OCI-LY3 (cell line): ENCODE measurements at regions not wholly inside any gene's neighbourhood (a gene's known extent, or its start where the extent isn't known, plus 50 kb on each side); places are given as distances from the start of the nearest gene placed in this dataset.

Source experiments
- H2AFZ ChIP-seq: fragments of 200-600, 300-600 bp; shearing (Covaris generic); 2 replicates; pipeline ENCODE4 v1.6.0; 2014; ENCODE audit warnings: antibody characterized with exemption, low read depth, low read length
- H3K27ac ChIP-seq: fragments of 200-600, 300-600 bp; sonication (generic); 2 replicates; pipeline ENCODE4 v1.5.1; 2014; ENCODE audit warnings: mild to moderate bottlenecking, low read length, moderate library complexity, mixed read lengths
- H3K27me3 ChIP-seq: fragments of 200-600, 300-600 bp; sonication (generic); 2 replicates; pipeline ENCODE4 v1.6.1; 2014; ENCODE audit warnings: low read depth, low read length, mixed read lengths
- H3K36me3 ChIP-seq: fragments of 200-600, 300-600 bp; sonication (generic); replicated peaks from 2 replicates; pipeline ENCODE3; 2014; ENCODE audit warnings: low read depth, low read length, mixed read lengths
- H3K4me1 ChIP-seq: fragments of 300-600, 200-600 bp; sonication (generic); 2 replicates; pipeline ENCODE4 v1.6.1; 2014; ENCODE audit warnings: low read length, mixed read lengths
- H3K4me2 ChIP-seq: fragments of 200-600, 300-600 bp; sonication (generic); 2 replicates; pipeline ENCODE4 v1.6.1; 2014; ENCODE audit warnings: low read length, mixed read lengths
- H3K4me3 ChIP-seq: fragments of 300-600, 200-600 bp; sonication (generic); 2 replicates; pipeline ENCODE4 v1.5.1; 2014; ENCODE audit warnings: antibody characterized with exemption, mild to moderate bottlenecking, low read length, moderate library complexity
- H3K79me2 ChIP-seq: fragments of 300-600, 200-600 bp; shearing (Covaris generic); 2 replicates; pipeline ENCODE4 v1.6.1; 2014; ENCODE audit warnings: mild to moderate bottlenecking, low read length, mixed read lengths
- H3K9ac ChIP-seq: fragments of 300-600, 200-600 bp; shearing (Covaris generic); 2 replicates; pipeline ENCODE4 v1.6.0; 2014; ENCODE audit warnings: mild to moderate bottlenecking, low read length, moderate library complexity
- H3K9me3 ChIP-seq: fragments of 200-600, 300-600 bp; shearing (Covaris generic); 2 replicates; pipeline ENCODE4 v1.6.1; 2014; ENCODE audit warnings: low read length, mixed read lengths; ENCODE audit not compliant: insufficient read depth
- H4K20me1 ChIP-seq: fragments of 200-600, 300-600 bp; sonication (generic); 2 replicates; pipeline ENCODE4 v1.6.1; 2016; ENCODE audit warnings: low read length, mixed read lengths; ENCODE audit not compliant: insufficient read depth
- EZH2phosphoT487 ChIP-seq: fragments of 200-600 bp; shearing (Covaris generic); IDR thresholded peaks from 2 replicates; pipeline ENCODE4 v1.6.1; 2018; ENCODE audit warnings: antibody characterized with exemption, mixed run types, low read depth
- TF ChIP-seq, protein P1 (sequence below): fragments of 200-600, 300-600 bp; sonication (generic); IDR thresholded peaks from 2 replicates; pipeline ENCODE4 v1.5.1; 2014; ENCODE audit warnings: antibody characterized with exemption, low read length, low read depth

DNA sequence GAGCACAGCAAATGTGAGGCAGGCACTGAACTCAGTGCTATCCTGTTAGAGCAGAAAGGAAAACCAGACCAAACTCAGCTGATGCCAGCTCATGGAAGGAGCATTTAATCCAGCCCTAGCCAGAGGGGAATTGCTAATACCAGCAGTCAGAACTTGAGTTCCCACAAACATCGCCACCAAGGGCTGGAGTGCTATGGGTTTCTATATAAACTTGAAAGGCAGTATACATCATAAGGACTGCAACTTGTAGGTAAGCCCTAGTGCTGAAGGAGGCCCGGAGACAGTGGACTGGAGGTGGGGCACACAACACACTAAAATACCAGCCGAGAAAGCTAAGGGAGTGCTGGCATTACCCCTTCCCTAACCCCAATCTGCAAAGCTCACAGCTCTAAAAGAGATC is 440.2 kb downstream of the PRR32 start:
- Histone ChIP-seq H3K9ac (no peak overlapping the region), H3K79me2 (no peaks in the 10 kb centered on the region), H3K4me1 (no peaks in the 10 kb centered on the region), H3K4me2 (no peak overlapping the region), H3K36me3 (no peaks in the 10 kb centered on the region), H2AFZ (no peak overlapping the region), H3K9me3 (no peaks in the 10 kb centered on the region), H4K20me1 (no peaks in the 10 kb centered on the region), H3K27me3 (no peaks in the 10 kb centered on the region), H3K4me3 (no peak overlapping the region), H3K27ac (no peak overlapping the region)
- TF ChIP-seq, protein P1, sequence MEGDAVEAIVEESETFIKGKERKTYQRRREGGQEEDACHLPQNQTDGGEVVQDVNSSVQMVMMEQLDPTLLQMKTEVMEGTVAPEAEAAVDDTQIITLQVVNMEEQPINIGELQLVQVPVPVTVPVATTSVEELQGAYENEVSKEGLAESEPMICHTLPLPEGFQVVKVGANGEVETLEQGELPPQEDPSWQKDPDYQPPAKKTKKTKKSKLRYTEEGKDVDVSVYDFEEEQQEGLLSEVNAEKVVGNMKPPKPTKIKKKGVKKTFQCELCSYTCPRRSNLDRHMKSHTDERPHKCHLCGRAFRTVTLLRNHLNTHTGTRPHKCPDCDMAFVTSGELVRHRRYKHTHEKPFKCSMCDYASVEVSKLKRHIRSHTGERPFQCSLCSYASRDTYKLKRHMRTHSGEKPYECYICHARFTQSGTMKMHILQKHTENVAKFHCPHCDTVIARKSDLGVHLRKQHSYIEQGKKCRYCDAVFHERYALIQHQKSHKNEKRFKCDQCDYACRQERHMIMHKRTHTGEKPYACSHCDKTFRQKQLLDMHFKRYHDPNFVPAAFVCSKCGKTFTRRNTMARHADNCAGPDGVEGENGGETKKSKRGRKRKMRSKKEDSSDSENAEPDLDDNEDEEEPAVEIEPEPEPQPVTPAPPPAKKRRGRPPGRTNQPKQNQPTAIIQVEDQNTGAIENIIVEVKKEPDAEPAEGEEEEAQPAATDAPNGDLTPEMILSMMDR, result no peak

DNA sequence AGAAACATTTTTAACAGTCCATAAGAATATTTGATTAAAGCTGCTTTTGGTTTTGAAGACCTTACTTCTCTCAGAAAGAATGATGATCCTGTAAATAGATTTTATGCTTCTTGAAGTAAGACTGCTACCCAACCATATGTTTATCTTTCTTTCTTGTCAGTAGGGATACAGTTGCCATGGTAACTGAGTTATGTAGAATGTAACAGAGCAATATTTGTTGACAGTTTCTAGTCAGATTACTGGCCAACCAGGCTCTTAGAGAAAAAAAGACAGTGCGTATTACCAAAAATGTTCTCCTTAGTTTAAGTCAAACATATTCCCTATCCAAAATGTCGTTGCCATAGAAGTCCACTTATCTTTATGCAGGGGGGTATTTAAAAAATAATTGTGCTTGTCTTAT is 456.8 kb downstream of the PRR32 start:
- H3K4me1 ChIP-seq, result peaks cover 5% of the 10 kb centered on the region; the same call in 1 of the 2 replicates
- H4K20me1 ChIP-seq, result no peaks in the 10 kb centered on the region
- no peak overlapping the region for H3K27ac ChIP-seq
- no peaks in the 10 kb centered on the region for H3K79me2 ChIP-seq
- H3K36me3 ChIP-seq, result no peaks in the 10 kb centered on the region
- H3K4me3 ChIP-seq, result no peak overlapping the region
- TF ChIP-seq EZH2phosphoT487, result no peak
- TF ChIP-seq, protein P1, result no peak
- H3K9ac ChIP-seq, result no peak overlapping the region
- no peaks in the 10 kb centered on the region for H3K9me3 ChIP-seq
- no peak overlapping the region for H2AFZ ChIP-seq
- H3K27me3 ChIP-seq, result no peaks in the 10 kb centered on the region
- no peak overlapping the region for H3K4me2 ChIP-seq

DNA sequence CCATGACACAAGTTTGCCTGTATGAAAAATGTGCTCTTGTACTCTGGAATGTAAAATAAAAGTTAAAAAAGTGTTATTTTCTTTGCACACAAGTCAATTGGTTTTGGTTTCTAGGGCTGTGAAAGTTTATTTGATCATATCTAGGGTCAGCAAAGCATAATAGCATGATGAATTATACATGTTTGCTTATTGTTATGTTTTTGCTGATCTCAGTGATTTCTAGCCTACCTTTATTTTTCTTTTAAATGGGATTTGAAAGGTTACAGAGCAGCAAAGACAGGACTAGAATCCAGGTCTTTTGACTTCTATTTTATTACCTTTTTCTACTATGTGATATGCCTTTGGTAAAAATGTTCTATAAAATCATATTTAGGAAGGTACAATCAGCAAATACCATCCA is 481.0 kb downstream of the PRR32 start:
- H3K79me2 ChIP-seq, result no peaks in the 10 kb centered on the region
- no peaks in the 10 kb centered on the region for H3K27me3 ChIP-seq
- no peak overlapping the region for H3K9ac ChIP-seq
- H4K20me1 ChIP-seq, result no peaks in the 10 kb centered on the region
- no peak overlapping the region for H3K27ac ChIP-seq
- no peaks in the 10 kb centered on the region for H3K4me1 ChIP-seq
- H3K36me3 ChIP-seq, result no peaks in the 10 kb centered on the region
- no peaks in the 10 kb centered on the region for H3K9me3 ChIP-seq
- no peak for TF ChIP-seq EZH2phosphoT487
- TF ChIP-seq, protein P1, result no peak
- no peak overlapping the region for H2AFZ ChIP-seq
- H3K4me2 ChIP-seq, result no peak overlapping the region
- H3K4me3 ChIP-seq, result no peak overlapping the region

DNA sequence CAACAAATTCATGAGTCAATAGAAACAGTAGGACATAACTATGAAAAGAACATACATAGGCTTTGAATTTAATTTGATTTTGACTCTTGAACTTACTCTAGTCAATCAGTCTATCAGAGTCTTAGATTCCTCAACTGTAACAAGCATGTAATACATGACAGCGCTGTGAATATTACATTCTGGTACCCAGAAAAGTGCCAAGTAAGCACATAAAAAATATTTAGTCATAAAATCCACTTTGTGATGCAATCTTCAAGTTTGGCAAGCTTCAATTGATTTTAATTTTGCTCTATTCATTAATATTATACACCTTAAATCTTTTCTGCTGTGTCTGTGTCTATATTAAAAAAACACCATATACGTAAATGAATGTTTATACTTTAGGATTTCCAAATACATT is 483.3 kb downstream of the PRR32 start:
- no peak overlapping the region for H2AFZ ChIP-seq

More for the DNA sequence above, 483.3 kb downstream of the PRR32 start:
- Histone ChIP-seq H3K4me1 (no peaks in the 10 kb centered on the region), H3K27ac (no peak overlapping the region), H3K4me2 (no peak overlapping the region), H3K27me3 (no peaks in the 10 kb centered on the region), H3K79me2 (no peaks in the 10 kb centered on the region), H3K4me3 (no peak overlapping the region), H4K20me1 (no peaks in the 10 kb centered on the region), H3K9me3 (no peaks in the 10 kb centered on the region), H3K9ac (no peak overlapping the region), H3K36me3 (no peaks in the 10 kb centered on the region)
- TF ChIP-seq, protein P1, result no peak
- no peak for TF ChIP-seq EZH2phosphoT487
